ENCODE measurements at regions not wholly inside any gene's neighbourhood (a gene's known extent, or its start where the extent isn't known, plus 50 kb on each side); places are given as distances from the start of the nearest gene placed in this dataset.

DNA sequence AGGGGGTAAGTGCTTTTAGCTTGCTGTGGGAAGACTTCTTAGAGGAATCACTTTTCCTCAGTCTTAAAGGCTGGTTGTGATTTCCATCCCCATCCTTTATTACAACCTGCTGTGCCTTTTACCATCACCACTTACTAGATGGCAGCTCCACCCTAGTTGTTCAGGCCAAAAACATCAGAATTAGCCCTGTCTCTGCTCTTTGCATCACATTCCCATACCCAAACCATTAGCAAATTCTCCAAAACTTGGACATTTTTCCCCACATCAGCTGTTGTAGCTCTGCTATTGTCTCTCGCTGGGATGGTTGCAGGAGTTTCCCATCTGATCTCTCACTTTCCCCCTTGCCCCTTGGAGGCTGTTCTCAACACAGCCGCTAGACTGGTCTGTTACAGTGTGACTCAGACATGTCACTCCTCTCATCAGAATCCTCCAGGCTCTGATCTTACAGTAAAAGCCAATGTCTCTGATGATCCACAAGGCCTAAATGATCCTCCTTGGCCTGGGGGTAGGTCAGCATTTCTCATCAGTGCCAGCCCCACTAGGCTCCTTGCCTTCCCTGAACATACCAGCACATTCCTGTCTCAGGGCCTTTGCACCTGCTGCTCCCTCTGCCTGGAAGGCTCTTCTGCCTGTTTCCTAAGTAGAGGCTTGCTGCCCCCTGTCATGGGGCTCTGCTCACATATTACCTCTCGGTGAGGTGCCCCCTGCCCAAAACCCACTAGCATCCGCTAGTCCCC, 102.5 kb downstream of the BEGAIN start:
- no peaks in the 10 kb centered on the region for H3K36me3 ChIP-seq (replicated peaks)
- no peaks in the 10 kb centered on the region for H3K4me1 ChIP-seq
- no peak overlapping the region for H3K4me3 ChIP-seq
- H3K27me3 ChIP-seq (ENCODE audit: low read depth), result no peaks in the 10 kb centered on the region
- in situ Hi-C loops (cut with MboI; ENCODE audit: low sequenced_read_pairs), result no loop called here
- DNase-seq (ENCODE audit: low spot score in 2 of 2), result no peak
- no peaks in the 10 kb centered on the region for H3K9me3 ChIP-seq

DNA sequence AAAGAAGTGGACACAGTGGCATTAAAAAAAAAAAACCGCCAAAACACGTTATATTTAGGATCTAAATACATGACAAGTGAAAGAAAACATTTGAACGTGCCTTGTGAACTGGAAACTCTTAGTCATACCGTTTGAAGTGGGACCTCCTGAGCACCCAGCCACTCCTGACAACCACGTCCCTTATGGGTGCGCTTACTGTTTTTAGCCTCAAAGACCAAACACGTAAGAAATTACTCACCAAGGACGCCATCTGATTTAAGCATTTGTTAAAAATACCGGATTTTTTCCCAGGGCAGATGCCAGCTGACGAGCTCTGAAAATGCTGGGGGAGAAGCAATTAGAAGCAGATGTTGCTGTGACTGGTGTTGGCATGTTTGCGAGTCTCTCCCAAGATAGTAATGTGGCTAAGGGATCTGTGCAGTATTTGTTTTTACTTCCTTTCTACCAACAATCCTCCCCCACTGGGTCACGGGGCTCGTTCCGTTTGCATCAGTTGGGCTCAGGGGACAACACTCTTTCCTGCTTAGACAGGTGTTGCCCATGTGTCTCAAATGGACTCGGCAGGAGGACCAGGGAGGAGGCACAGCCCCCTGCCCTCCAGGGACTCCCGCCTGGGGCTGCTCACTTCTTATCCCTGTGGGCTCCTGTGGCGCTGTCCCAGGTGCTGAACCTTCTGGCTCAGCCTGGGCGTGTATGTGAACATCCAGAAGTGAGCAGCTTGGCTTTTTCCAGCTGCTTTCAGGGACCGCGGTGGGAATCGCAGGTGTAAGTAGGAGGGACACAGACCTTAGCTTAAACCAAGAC, 101.0 kb downstream of the BEGAIN start:
- in situ Hi-C loops (cut with MboI; ENCODE audit: low sequenced_read_pairs), result no loop called here
- Histone ChIP-seq H3K9me3 (no peaks in the 10 kb centered on the region), H3K4me3 (no peak overlapping the region), H3K36me3 (replicated peaks) (no peaks in the 10 kb centered on the region), H3K4me1 (no peaks in the 10 kb centered on the region), H3K27me3 (ENCODE audit: low read depth) (no peaks in the 10 kb centered on the region)
- DNase-seq (ENCODE audit: low spot score in 2 of 2), result peak in 1 of 2 experiments; percentile 88
